GM23338 (cell line): ENCODE measurements at regions not wholly inside any gene's neighbourhood (a gene's known extent, or its start where the extent isn't known, plus 50 kb on each side); places are given as distances from the start of the nearest gene placed in this dataset.

Experiments used
- CREB1 ChIP-seq: fragments of 250-450 bp; sonication (Bioruptor Pico); IDR thresholded peaks from 2 replicates; pipeline ENCODE4 v1.5.0; 2020; ENCODE audit warnings: low read depth, mild to moderate bottlenecking, moderate library complexity
- CTCF ChIP-seq, 2 experiments: fragments of 200-600 bp in 1 of 2; sonication (generic) in 1 of 2; conservative IDR thresholded peaks; 2 replicates each; pipeline versions ENCODE4 v1.5.1 to v1.6.1; 2016 to 2017; ENCODE audit warnings: antibody characterized with exemption in 2 of 2, low read depth in 2 of 2, mild to moderate bottlenecking in 2 of 2, moderate library complexity in 1 of 2
- ETS1 ChIP-seq: IDR thresholded peaks from 2 replicates; pipeline ENCODE4 v1.6.1; 2016; ENCODE audit warnings: antibody characterized with exemption
- EZH2 ChIP-seq: fragments of 200-600 bp; sonication (generic); IDR thresholded peaks from one replicate; pipeline ENCODE4 v1.8.0; 2017; ENCODE audit warnings: antibody characterized with exemption, mild to moderate bottlenecking, low read depth; ENCODE audit not compliant: unreplicated experiment
- EZH2phosphoT487 ChIP-seq: fragments of 200-600 bp; sonication (generic); IDR thresholded peaks from one replicate; pipeline ENCODE4 v1.8.1; 2018; ENCODE audit warnings: antibody characterized with exemption; ENCODE audit not compliant: unreplicated experiment
- JUNB ChIP-seq: IDR thresholded peaks from one replicate; pipeline ENCODE4 v1.6.1; 2016; ENCODE audit warnings: antibody characterized with exemption; ENCODE audit not compliant: unreplicated experiment
- NANOG ChIP-seq: IDR thresholded peaks from 2 replicates; pipeline ENCODE4 v1.6.1; 2016; ENCODE audit warnings: antibody characterized with exemption, borderline replicate concordance
- POLR2AphosphoS5 ChIP-seq: IDR thresholded peaks from 2 replicates; pipeline ENCODE4 v1.6.1; 2016; ENCODE audit warnings: antibody characterized with exemption, low read depth
- REST ChIP-seq: IDR thresholded peaks from one replicate; pipeline ENCODE4 v1.6.1; 2018; ENCODE audit warnings: antibody characterized with exemption; ENCODE audit not compliant: unreplicated experiment
- STAT1 ChIP-seq: IDR thresholded peaks from one replicate; pipeline ENCODE4 v1.6.1; 2016; ENCODE audit warnings: antibody characterized with exemption; ENCODE audit not compliant: unreplicated experiment
- ZNF114 ChIP-seq: fragments of 250-450 bp; sonication (Bioruptor Pico); IDR thresholded peaks from 2 replicates; pipeline ENCODE4 v1.5.0; 2020; ENCODE audit warnings: mild to moderate bottlenecking, moderate library complexity
- ZNF331 ChIP-seq: fragments of 250-450 bp; sonication (Bioruptor Pico); IDR thresholded peaks from 2 replicates; pipeline ENCODE4 v1.5.0; 2020; ENCODE audit warnings: low read depth, mild to moderate bottlenecking, moderate library complexity
- ZNF462 ChIP-seq: fragments of 250-450 bp; sonication (Bioruptor Pico); IDR thresholded peaks from 2 replicates; pipeline ENCODE4 v1.5.0; 2020; ENCODE audit warnings: mild to moderate bottlenecking, moderate library complexity

- no peak for TF ChIP-seq CTCF (conservative IDR thresholded peaks at IDR 0.05; ENCODE audit: low read depth in 2 of 2)
- TF ChIP-seq REST: no peak
- TF ChIP-seq EZH2phosphoT487: no peak
- TF ChIP-seq EZH2: no peak
- no peak for TF ChIP-seq STAT1
- TF ChIP-seq POLR2AphosphoS5: no peak
- no peak for TF ChIP-seq JUNB
- no peak for TF ChIP-seq CREB1
- no peak for TF ChIP-seq ZNF114 (CRISPR knock-in tag)
- no peak for TF ChIP-seq ZNF462 (CRISPR knock-in tag)
- TF ChIP-seq ZNF331 (CRISPR knock-in tag): no peak
- TF ChIP-seq NANOG: no peak
- TF ChIP-seq ETS1: no peak
Measured at GRCh38 chr12:94736820-94737219, 86.5 kb upstream of the TMCC3 start.
